Erythroblast (primary cell): ENCODE measurements at regions not wholly inside any gene's neighbourhood (a gene's known extent, or its start where the extent isn't known, plus 50 kb on each side); places are given as distances from the start of the nearest gene placed in this dataset.

Source experiments
- GATA1 ChIP-seq: IDR thresholded peaks from 2 replicates; pipeline ENCODE4 v1.6.1; 2011; ENCODE audit warnings: low read depth, mild to moderate bottlenecking, control low read depth, low read length, moderate library complexity
- POLR2A ChIP-seq: IDR thresholded peaks from 2 replicates; pipeline ENCODE4 v1.6.1; 2011; ENCODE audit warnings: mild to moderate bottlenecking, low read length

DNA sequence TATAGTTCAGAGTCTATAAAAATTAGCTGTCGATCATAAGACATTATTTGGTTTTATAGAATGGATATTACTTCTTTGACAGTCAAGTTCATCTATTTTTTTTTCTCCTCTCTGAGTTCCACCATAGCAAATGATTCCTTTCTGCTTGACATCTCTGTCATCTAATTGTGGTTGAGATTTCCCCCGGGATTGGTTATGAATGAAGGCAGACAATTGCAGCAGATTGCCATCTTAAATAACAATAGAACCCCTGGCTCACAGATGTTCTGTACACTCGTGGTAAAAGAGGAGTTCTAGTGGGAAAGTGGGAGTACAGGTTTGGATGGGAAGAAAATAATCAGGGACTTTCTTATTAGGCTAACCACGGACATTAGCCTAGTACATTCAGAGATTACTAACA is 292.1 kb upstream of the NRXN1 start:
- no peak for TF ChIP-seq POLR2A
- TF ChIP-seq GATA1, result no peak
